GM19239 (cell line): ENCODE measurements at regions not wholly inside any gene's neighbourhood (a gene's known extent, or its start where the extent isn't known, plus 50 kb on each side); places are given as distances from the start of the nearest gene placed in this dataset.
"Not testable (repeated sequence)": the region's sequence is repeated elsewhere in the genome, so short reads cannot be mapped to it uniquely, and the experiment has no call there.

Source experiments
- DNase-seq: peaks from one replicate; pipeline ENCODE4 v3.0.0; 2011; ENCODE audit warnings: low spot score; ENCODE audit not compliant: insufficient read length
- FAIRE-seq: peaks from 2 replicates; lab custom pipeline; 2011; peaks lifted over from hg19 to GRCh38; lab: Jason Lieb, UNC

DNA sequence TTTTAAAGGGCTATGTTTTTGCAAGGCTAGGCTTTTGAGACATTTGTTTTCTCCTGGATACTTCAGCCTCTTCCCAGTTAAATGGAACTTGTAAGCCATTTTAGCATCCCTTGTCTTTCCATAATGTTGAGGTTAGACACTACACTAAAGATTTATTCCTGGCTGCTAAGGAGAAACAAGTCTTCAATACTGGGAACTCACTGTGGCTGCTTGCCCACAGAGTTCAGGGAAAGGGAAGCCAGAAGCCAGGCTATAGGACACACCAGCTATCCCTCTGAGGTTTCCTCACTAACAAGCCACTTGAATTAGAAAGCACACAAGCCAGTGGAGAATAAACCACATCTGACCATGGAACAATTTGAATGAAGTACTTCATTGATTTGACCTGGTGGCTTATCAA lies 421.7 kb upstream of the CHRM2 start:
- DNase-seq (no peak), FAIRE-seq (no peak)

DNA sequence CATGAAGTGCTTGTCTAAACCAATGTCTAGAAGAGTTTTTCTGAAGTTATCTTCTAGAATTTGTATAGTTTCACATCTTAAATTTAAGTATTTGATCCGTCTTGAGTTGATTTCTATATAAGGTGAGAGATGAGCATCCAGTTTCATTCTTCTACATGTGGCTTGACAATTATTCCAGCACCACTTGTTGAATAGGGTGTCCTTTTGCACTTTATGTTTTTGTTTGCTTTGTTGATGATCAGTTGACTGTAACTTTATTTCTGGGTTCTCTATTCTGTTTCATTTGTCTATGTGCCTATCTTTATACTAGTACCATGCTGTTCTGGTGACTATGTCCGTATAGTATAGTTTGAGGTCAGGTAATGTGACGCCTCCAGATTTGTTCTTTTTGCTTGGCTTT lies 426.6 kb upstream of the CHRM2 start:
- FAIRE-seq, result no peak
- no peak for DNase-seq

DNA sequence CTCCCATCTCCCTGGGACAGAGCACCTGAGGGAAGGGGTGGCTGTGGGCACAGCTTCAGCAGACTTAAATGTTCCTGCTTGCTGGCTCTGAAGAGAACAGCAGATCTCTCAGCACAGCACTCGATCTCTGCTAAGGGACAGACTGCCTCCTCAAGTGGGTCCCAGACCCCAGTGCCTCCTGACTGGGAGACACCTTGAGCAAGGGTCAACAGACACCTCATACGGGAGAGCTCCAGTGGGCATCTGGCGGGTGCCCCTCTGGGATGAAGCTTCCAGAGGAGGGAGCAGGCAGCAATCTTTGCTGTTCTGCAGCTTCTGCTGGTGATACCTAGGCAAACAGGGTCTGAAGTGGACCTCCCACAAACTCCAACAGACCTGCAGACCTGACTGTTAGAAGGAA lies 436.7 kb upstream of the CHRM2 start:
- not testable (repeated sequence) for FAIRE-seq, DNase-seq

DNA sequence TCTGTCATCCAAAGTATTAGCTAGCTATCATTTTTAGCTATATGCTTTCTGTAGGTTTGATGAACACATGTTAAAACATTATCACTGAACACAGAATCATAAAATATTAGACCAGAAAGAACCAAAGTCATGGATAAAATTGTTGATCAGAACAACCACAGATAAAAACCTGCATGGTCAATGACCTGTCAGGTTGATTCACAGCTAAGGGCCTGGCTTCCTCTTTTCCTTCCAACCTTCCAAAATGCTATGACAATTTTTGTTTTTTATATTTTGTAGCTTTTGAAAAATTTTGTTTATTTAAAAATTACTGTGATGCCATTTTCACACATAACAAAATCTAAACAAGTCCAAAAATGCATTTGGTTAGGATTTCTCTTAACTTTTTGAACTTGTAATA lies 444.4 kb upstream of the CHRM2 start:
- no peak for FAIRE-seq

DNA sequence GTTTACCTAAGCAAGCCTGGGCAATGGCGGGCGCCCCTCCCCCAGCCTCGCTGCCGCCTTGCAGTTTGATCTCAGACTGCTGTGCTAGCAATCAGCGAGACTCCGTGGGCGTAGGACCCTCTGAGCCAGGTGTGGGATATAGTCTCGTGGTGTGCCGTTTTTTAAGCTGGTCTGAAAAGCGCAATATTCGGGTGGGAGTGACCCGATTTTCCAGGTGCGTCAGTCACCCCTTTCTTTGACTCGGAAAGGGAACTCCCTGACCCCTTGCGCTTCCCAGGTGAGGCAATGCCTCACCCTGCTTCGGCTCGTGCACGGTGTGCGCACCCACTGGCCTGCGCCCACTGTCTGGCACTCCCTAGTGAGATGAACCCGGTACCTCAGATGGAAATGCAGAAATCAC lies 442.6 kb upstream of the MTPN start:
- not testable (repeated sequence) for FAIRE-seq, DNase-seq

More for the DNA sequence above, 444.4 kb upstream of the CHRM2 start:
- no peak for DNase-seq

DNA sequence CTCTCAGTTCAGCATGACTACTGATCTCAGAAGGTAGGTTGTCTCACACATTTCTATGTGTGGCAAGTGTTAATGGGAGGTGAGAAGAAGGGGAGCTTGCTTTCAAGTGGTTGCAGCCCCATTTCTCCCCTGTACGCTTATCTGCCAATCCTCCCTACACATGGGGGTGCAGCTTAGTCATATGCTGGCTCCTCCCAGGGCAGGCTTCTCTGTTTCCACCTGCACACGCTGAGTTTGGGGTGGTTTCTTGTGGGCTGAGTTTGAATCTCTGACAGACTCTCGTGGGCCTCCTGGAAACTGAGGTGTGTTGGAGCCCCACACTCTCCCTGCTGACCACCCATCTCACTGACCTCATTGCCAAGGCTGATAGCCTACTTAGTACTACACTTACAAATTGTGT lies 435.8 kb upstream of the MTPN start:
- no peak for FAIRE-seq
- no peak for DNase-seq

DNA sequence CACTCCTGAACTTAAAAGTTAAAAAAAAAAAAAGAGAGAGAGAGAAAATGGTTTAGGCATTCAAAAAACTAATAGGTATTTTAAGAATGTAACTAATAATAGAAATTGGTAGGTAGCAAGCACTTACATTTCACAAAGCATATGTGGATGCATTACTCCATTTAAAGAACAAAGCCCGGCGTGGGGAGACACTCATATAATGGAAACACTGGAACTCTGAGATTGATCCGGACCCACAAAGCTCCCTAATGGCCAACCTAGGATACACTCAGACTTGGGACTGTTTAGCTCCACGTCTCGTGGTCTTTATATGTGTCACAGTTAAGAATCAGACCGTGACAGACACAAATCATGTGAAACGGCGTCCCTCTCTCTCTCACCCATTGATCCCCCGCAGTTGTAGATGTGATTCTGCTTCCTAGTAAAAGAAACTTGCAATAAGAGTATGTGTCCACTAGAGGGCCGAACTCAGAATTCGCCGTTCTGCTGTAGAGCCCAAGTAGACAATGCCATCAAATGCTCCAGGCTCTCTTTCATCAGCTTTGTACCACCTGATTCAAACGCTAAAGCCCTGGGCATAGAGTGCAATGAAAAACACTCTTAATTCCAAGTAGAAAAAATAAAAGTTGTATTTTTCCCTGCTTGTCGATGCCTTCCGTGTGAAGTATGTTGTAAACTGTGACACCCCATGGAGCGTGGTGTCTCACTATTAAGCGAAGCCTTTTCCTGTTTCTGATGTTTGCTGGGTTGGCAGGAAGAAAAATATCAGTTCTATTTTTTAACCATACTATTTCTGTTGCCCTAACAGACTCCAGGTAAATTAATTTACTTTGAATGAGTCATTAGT lies 429.0 kb upstream of the MTPN start:
- DNase-seq (peak; percentile 22), FAIRE-seq (peak; percentile 90)

DNA sequence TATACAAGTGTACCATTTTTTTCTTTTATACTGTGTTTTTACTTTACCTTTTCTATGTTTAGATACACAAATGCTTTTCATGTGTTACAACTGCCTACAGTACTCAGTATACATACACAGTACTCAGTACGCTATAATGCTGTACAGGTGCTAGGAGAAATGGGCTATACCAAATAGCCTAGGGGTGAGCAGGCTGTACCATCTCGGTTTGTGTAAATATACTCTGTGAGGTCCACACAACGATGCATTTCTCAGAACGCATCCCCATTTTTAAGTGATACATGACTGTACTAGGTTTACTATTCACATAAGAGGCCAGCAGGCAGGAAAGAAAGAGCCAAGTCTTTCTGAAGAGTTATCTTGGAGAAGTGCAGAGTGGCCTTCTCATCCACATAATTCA lies 426.4 kb upstream of the MTPN start:
- FAIRE-seq, result no peak
- DNase-seq, result no peak

DNA sequence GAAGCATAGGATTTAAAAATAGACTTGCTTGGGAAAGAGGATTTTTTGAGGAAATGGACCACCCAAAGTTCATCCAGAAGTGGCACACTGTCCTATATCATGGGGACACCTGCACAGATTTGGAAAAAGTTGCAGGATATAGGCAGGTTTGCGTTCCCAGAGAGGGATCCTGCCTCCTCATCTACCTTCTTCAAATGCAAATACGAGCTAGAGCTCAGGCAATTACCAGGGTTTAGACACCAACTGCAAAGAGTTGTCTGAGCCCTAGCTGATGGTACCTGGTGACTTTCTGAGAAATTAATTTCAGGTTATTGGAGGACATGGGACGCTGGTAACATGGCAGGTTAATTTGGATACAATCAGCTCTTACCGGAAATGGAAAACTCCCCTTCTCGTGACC lies 423.7 kb upstream of the MTPN start:
- DNase-seq (no peak), FAIRE-seq (no peak)

DNA sequence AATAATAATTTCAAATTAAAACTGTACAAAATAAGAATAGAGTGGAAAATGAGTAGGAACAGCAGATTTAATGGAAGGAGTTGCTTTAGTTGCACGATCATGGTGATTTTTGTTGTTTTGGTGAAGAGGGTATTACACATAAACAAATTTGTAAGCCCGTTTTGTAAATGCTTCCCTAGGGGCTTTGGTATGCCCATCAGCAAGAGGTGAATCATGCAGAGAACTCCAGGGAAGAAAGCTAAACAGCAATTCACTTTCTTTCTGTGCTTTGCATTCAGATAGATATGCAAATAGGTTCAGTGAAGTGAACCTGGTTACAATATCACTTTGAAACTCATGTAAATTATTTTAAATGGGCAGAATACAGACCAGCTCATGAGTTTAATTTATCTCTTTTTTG lies 422.2 kb upstream of the MTPN start:
- FAIRE-seq (no peak), DNase-seq (no peak)

DNA sequence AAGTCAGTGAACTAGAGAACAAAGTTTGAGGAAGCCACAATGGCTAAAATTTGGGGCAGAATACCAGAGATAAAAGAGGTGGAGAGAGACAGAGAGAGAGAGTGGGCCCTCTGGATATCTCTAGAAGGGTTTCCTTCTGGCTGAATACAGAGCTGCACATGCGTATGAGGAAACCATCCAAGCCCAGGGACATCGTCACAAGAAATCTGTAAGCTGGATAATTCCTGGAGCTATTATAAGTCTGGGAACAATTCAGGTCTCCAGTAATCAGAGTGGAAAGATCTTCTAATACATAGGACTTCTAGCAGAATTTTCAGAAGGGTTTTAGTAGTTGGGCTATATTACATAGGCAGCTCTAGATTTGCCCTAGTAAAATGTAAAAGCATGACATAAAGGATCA lies 415.7 kb upstream of the MTPN start:
- DNase-seq (no peak), FAIRE-seq (no peak)

DNA sequence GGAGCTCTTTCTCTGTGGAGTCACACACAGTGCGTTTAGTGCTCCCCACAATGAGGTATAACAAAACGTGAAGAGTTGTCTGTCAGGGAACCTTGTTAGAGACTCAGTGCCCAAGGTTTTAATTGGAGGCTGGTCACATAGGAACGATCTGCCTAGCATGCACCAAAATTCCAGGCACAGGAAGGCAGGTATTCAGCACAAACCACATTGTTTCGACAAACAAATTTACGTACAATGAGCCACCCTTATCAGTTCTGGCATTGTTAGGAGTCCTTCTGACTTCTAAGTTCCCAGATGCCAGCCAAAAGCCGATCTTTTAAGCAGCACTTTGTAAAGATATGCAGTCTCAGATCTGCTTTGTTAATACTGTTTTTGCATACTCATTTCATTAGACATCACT lies 414.2 kb upstream of the MTPN start:
- FAIRE-seq (peak; percentile 60), DNase-seq (no peak)

DNA sequence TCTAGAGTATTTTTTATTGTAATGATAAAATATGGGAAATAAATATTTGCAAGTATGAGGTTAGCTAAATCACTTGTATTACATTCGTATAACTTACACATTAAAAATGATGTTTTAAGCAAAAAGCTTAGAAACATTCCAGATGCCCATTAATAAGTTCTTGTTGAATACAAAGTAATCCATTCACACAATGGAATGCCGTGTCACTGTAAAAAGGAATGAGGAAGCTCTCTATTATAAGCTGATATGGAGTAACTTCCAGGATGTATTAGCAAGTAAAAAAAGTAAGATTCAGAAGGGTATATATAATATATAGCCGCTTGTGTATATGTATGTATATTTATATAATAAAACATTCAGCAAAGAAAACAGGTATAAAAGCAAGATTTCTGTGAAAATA lies 412.8 kb upstream of the MTPN start:
- DNase-seq (no peak), FAIRE-seq (no peak)

DNA sequence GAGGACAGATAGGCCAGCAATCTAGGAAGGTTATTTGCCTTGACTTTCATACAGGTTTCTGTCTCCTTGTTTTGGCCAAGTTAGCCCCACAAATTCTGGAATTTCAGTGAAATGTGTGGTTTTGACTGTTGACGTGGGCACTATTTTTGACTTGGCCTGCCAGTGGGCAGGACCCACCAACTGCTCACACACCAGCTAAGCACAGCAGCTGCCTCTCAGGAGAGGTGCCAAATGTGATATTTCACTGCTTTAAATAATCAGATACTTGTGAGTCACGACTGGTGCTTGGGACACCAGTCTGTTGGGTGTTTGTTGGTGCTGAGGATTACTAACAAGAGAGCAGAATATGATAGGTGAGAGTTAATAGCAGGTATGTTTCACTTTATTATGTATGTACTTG lies 409.7 kb upstream of the MTPN start:
- DNase-seq, result no peak
- FAIRE-seq, result no peak

DNA sequence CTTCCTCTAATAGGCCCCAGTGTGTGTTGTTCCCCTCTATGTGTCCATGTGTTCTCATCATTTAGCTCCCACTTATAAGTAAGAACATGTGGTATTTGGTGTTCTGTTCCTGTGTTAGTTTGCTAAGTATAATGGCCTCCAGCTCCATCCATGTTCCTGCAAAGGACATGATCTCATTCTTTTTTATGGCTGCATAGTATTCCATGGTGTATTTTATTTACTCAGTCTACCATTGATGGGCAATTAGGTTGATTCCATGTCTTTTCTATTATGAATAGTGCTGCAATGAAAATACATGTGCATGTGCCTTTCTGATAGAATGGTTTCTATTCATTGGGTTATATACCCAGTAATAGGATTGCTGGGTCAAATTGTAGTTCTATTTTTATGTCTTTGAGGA lies 394.2 kb upstream of the MTPN start:
- not testable (repeated sequence) for FAIRE-seq, DNase-seq

DNA sequence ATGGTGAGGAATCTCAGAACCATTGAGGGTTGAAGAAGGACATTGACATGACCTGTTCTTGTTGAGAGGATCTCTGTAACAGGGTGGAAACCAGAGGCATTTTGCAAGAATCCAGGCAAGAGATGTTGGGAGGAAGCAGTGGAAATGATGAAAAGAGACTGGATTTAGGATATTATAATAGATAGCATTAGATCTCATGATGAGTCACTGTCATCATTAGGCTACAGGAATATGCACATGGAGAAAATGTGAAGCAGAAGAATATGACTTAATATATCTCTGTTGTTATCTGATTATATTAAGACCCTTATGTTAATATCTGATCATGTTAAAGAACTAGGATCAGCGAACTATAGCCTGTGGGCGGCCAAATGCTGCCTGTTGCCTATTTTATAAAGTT lies 393.0 kb upstream of the MTPN start:
- DNase-seq (no peak), FAIRE-seq (no peak)

DNA sequence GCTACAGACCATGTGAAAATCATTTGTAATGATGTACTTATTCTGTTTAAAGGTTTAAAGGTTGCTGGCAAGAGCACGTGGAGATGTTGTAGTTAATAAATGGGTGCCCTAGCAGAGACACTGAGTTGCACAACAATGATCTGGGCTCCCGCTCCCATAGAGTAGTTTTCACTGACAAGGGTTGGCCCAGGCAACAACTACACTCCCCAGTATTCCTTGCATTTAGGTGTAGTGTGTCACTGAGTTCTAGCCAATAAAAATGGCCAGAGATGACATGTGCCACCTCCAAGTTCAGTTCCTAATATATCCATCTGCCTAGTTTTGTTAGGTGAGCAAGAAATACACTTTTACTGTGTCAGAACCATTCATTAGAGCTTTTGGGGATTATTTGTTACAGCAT lies 392.1 kb upstream of the MTPN start:
- DNase-seq (no peak), FAIRE-seq (no peak)

DNA sequence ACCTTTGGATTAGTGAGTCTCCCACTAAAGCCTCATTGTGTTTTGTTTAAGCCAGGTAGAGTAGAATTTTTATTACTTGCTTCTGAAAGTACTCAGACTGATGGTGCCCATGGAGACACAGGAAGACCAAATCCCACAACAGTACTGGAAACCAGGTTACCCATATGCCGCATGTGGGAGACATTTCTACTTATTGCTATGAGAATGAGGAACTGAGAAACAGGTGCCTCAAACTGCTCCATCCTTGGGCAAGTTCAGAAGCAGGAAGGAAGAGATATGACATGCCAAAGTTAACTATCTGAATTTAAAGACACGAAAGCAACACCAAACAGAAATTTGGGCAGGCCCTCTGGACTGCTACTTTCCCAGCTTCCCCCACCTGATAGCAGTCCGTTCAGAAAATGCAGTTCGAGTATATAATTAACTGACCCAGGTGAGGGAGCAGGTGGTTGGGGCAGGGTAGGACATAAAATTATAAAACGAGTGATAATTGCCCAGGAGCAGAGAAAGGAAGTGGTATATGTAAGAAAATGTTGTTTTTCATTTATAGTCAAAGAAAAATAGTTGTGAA lies 382.3 kb upstream of the MTPN start:
- DNase-seq, result peak; percentile 2
- peak; percentile 98 for FAIRE-seq

DNA sequence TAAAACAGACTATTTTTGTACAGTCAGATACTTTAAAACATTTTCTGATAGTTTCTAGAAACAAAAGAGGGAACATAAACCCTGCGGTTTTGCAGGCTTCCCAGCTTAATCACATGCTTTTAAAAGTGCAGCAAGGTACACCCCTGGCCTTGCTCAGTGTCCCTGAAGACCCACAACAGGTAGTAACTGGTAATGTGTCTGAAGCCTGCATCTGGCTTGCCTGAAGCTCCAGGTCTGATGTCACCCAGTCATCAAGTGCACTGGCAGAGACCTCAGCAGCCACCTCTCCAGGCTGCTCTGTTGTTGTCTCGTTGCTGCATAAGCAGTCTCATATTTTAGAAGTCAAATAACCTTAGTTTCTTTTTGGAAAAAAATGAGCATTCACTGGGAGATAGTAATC lies 376.1 kb upstream of the MTPN start:
- peak; percentile 84 for FAIRE-seq

DNA sequence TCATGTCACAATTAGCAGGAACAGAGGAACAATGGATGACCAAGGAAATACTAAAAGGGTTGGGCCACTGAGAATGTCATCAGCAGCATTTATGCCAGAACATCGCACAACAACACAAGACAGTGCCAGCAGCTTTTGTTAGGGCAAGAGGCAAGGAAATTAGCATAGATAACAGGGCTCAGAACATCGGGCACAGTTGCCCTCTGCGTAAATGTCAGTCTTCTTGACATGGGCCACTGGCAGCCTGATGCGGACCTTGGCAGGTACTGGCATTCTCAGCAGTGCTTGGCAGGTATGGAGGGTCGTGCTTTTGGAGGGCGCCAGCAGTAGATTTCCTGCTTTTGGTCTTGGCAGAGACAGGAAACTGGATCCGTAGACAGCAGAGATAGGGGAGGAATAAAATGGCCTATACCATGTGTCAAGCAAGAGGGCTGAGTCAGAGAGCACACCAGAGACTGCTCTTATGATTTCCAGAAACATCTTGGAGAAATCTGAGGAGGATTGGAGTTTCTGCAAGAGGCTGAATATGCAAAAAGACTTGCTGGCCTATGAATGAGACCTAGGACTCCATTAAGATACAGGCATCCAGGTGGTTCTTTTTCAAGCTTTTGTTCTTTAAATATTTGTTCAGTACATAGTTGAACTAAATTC lies 371.5 kb upstream of the MTPN start:
- DNase-seq (no peak), FAIRE-seq (no peak)

More for the DNA sequence above, 376.1 kb upstream of the MTPN start:
- no peak for DNase-seq

DNA sequence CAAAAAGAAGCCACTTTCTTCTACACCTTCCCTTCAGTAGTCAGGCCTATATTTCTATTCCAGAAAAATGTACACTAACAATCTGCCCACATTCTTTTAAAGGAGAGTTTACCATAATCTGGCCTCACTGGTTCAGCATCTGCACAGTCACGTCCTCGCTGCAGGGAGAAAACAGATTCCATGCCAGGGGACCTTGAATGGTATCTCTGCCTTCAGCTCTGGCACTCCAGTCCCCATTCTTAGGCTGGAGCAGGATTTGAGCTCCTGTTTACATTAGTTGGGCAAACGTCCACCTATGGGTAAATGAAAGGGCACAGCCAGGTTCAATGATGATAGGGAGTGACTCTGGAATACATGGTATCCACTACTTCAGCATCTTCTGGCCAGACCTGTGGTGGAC lies 371.0 kb upstream of the MTPN start:
- DNase-seq (no peak), FAIRE-seq (no peak)
